Inferior parietal cortex (tissue), 1 donor: ENCODE measurements at regions not wholly inside any gene's neighbourhood (a gene's known extent, or its start where the extent isn't known, plus 50 kb on each side); places are given as distances from the start of the nearest gene placed in this dataset.
"Not testable (repeated sequence)": the region's sequence is repeated elsewhere in the genome, so short reads cannot be mapped to it uniquely, and the experiment has no call there.

Experiments
- DNase-seq: peaks from one replicate; pipeline ENCODE4 v3.0.0-alpha.2; 2016; ENCODE audit errors: extremely low spot score

GRCh38 chr7:3135626-3136025 lies 92.0 kb upstream of the CARD11 start:
- no peak for DNase-seq

DNA sequence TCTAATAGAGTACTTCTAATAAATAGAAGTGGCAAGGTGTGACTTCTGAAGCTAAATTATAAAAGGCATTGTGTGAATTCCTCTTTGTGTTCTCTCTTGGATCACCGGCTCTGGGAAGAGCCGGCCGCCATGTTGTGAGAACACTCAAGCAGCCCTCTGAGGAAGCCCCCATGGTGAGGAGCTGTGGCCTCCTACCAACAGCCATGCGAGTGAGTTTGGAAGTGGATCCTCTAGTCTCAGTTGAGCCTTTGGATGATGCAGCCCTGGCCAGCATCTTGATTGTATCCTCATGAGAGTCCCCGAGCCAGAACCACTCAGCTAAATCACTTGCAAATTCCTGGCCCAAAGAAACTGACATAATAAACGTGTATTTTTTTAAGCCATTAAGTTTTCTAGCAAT lies 94.5 kb upstream of the CARD11 start:
- DNase-seq = no peak

GRCh38 chr7:3138997-3139396 lies 95.3 kb upstream of the CARD11 start:
- no peak for DNase-seq

DNA sequence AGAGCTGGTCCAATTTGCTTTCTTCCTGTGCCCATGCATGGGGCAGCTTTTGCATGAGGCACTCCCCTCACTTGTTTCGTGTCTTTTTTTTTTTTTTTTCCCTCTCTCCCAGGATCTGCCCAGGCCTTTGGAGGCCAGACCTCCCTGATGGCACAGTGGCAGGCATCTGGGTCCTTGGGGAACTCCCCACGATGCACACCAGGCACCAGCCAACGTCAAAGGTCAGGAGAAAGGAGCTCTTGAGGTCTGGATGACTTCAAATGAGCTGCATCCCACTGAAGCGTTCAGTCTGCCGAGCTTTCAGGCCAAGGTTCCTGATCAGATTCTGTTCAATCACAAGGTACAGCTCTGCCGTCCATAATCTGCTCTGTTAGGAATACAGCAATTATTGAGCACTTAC lies 97.2 kb upstream of the CARD11 start:
- no peak for DNase-seq

DNA sequence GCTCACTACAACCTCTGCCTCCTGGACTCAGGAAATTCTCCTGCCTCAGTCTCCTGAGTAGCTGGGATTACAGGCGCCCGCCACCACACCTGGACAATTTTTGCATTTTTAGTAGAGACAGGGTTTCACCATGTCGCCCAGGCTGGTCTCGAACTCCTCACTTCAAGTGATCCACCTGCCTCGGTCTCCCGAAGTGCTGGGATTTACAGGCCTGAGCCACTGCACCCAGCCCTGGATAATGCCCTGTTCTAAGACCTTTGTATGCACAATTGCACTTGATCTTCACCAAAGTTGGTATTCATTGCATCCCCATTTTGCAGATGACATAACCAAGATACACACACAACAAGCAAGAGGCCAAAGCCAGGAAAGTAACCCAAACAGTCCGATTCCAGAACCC lies 97.7 kb upstream of the CARD11 start:
- no peak for DNase-seq

DNA sequence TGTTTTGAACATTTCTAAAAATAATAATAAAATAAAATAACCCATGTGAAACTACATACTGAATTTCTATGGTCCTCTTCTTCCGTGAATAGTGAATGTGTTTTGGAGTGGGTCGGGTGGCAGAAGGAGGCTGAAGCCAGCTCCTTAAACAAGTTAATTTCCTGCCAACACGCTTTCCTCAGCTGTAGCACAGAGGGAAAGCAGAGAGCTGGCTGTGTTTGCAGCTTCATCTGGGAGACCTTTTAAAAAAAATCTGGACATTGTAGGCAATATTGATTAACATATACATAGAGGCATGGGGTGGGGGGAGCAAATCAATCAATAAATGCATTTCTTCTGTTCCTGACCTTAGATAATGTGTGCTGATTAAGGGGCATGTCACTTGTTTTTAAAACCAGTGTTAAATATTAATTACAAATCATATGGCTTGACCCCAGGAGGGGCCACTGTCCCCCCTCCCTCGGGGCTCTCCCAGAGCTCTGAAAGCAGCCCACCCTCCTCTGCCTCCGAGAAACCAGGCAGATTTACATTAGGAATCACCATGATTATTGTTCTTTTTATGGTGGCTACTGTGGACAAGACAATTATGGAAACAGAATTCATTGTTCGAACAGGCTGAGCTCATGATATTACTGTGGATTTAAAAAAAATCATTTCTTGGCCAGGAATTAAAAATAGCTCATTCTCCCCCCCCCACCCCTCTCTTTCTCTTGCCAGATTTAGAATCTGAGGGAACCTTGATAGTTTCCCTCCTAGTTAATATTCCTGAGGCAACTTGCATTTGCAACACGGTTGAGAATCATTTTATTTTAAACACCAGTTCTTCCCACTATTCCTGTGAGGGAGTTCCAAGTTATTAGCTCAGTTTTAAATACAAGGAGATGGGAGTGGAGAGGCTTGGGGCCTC lies 100.5 kb upstream of the CARD11 start:
- DNase-seq = no peak

DNA sequence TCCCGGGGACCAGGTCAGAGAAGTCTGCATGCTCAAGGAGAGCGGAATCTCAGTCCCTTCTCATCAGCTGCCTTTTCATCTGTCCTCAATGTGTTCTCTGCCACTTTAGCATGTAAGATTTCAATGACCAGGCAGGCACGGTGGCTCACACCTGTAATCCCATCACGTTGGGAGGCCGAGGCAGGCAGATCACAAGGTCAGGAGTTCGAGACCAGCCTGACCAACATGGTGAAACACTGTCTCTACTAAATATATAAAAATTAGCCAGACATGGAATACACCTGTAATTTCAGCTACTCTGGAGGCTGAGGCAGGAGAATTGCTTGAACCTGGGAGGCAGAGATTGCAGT lies 101.1 kb upstream of the CARD11 start:
- not testable (repeated sequence) for DNase-seq

DNA sequence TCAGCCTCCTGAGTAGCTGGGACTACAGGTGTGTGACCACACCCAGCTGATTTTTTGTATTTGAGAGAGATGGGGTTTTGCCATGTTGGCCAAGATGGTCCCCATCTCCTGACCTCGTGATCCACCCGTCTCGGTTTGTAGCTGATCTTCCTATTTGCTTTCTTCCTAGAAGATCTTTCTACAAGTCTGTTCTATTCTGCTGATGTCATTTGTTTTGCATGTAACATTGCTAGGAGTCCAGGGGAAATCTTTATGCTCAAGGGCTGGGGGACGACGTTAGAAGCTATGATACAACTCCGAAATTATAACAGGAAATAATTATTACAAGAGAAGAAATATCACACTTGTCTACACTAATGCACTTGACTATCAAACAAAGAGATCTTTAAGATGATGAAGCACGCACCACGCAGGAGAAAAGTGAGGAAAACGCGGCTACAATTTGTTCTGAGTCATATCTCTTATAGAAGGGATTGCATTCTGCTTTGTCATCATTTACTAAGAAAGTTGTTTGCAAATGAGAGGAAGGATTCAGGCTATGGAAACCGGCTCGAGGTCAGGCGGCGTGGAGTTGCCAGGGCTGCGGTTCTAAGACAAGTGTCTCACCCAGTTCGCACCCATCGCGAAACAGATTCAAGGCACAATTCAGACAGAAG lies 103.0 kb upstream of the CARD11 start:
- DNase-seq = no peak

DNA sequence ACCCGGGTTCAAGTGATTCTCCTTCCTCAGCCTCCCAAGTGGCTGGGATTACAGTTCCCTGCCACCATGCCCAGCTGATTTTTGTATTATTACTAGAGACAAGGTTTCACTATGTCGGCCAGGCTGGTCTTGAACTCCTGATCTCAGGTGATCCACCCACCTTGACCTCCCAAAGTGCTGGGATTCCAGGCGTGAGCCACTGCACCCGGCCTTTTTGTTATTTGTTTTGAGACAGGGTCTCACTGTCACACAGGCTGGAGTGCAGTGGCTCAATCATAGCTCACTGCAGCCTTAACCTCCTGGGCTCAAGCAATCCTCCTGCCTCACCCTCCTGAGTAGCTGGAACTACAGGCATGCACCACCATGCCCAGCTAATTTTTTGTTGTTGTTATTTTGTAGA lies 104.8 kb upstream of the CARD11 start:
- not testable (repeated sequence) for DNase-seq

DNA sequence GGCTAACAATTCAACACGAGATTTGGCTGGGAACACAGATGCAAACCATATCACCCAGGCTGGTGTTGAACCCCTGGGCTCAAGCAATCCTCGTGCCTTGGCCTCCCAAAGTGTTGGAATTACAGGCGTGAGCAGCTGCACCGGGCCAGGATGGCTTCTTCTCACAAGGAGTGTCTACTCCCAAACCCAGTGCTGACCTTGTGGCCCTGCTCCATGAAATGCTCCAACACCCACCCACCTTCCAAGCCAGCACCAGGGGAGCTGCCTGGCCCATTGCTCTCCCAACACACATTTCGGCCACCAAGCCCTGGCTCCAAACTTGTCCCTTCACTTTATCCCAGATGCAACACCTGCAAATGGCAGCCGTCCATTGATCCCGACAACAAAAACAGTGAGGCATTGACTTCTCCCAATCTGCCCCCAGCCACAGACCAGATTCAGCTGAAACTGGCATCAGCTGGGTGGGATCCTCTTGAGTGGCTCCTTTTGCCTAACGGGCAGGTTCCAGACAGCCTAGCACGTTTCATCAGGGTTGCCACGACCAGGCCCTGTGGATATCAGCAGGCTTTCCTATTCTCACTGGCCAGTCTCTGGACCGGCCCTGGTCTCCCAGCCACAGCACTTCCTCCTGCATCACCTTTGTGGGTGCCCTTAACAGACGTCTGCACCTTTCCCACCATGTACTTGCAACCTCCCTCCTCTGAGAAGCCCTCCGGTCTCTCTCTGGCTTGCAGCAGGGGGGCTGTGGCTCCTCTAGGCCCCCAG lies 105.7 kb upstream of the CARD11 start:
- DNase-seq = no peak

- DNase-seq = no peak
Measured at GRCh38 chr7:3150027-3150426, 106.4 kb upstream of the CARD11 start.

- no peak for DNase-seq
Measured at GRCh38 chr7:3151784-3152183, 108.1 kb upstream of the CARD11 start.

DNA sequence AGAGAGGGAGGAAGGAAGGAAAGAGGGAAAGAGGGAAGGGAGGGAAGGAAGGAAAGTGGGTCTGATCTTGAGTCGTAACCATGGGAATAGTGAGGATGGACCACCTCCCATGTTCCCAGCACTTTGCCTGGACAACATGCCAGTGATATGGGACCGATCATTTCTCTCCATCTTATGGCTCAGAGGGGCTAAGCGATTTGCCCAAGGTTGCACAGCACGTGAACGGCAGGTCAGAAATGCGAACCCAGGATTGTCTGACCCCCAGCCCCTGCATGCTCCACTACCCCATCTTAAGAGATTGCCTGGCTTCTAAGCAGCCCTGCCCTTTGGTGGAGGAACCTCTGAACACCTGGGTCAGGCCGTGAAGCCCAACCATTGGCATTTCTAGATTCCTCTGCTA lies 109.0 kb upstream of the CARD11 start:
- DNase-seq = no peak

GRCh38 chr7:3153118-3153517 lies 109.5 kb upstream of the CARD11 start:
- DNase-seq = no peak

GRCh38 chr7:3154317-3154716 lies 110.7 kb upstream of the CARD11 start:
- no peak for DNase-seq

GRCh38 chr7:3154881-3155494 lies 111.3 kb upstream of the CARD11 start:
- DNase-seq = no peak

GRCh38 chr7:3156508-3156907 lies 112.8 kb upstream of the CARD11 start:
- DNase-seq = no peak

DNA sequence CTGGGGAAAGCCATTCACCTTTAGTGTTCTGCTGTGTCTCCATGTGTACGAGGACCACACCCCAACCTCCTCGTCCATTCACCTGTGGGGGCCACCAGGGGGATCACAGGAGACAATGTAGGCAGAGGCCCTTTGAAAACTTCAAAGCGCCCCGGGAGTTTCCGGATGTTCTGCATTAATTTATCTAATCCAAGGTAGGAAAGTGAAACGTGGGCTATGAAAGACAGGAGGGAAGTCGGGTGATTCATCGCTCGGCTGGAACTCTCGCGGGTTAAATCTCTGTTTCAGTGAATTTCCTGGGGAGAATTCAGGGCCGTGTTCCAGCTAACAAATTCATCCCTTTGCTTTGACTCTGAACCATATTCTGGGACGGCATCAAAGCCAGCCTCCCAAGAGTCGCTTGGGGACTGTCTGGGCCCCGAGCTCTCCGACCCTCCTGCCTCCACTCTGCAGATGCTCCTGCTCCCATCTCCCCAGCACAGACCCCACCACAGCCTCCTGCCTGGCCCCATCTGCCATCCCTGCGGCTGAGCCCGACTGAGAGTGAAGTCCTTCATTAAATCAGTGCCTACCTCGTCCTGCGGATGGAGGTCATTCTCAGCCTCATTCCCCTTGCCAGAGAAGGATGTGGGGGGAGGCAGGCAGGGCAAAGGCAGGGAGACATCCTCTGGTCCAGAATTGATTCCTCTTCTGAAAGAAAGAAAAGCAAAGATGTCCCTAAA lies 114.1 kb upstream of the CARD11 start:
- no peak for DNase-seq

- DNase-seq = no peak
Measured at GRCh38 chr7:3158341-3158760, 114.7 kb upstream of the CARD11 start.

DNA sequence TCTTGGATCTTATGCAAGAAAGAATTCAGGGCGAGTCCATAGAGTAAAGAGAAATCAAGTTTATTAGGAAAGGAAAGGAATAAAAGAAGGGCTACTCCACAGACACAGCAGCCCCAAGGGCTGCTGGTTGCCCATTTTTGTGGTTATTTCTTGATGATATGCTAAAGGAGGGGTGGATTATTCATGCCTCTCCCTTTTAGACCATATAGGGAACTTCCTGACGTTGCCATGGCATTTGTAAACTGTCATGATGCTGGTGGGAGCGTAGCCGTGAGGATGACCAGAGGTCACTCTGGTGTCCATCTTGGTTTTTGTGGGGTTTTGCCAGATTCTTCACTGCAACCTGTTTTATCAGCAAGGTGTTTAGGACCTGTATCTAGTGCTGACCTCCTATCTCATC lies 115.4 kb upstream of the CARD11 start:
- DNase-seq = no peak

- no peak for DNase-seq
Measured at GRCh38 chr7:3159445-3159844, 115.8 kb upstream of the CARD11 start.

DNA sequence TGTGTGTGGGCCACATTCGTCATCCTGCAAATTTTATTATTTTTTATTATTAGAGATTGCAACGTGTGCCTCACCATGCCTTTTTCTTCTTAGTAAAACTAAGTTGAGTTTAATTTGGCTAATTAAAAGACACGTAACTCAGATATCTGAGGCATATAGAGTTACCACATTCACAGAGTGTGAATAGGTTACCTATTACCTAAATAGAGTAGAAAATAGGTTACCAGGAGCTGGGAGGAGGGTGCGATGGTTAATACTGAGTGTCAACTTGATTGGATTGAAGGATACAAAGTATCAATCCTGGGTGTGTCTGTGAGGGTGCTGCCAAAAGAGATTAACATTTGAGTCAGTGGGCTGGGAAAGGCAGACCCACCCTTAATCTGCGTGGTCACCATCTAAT lies 116.3 kb upstream of the CARD11 start:
- DNase-seq = not testable (repeated sequence)
